Mesenchymal stem cell (in vitro differentiated cells and primary cell): ENCODE measurements at regions not wholly inside any gene's neighbourhood (a gene's known extent, or its start where the extent isn't known, plus 50 kb on each side); places are given as distances from the start of the nearest gene placed in this dataset.

Experiments used
- DNase-seq: peaks from one replicate; pipeline ENCODE4 v3.0.0-alpha.2; 2013
- H2AFZ ChIP-seq: one replicate; pipeline ENCODE4 v1.6.1; 2013; ENCODE audit warnings: low read depth, mild to moderate bottlenecking, control low read depth, inconsistent platforms, low read length, moderate library complexity
- H2AK5ac ChIP-seq: 2 replicates; pipeline ENCODE4 v1.6.1; 2013; ENCODE audit warnings: low read length, moderate library complexity, mild to moderate bottlenecking, inconsistent platforms; ENCODE audit not compliant: severe bottlenecking
- H2BK120ac ChIP-seq: one replicate; pipeline ENCODE4 v1.6.1; 2013; ENCODE audit warnings: low read depth, mild to moderate bottlenecking, inconsistent platforms, low read length, moderate library complexity
- H2BK12ac ChIP-seq, 2 experiments: one replicate each; pipeline ENCODE4 v1.6.1; 2013; ENCODE audit warnings: inconsistent platforms in 2 of 2, low read length in 2 of 2, mild to moderate bottlenecking in 2 of 2, moderate library complexity in 2 of 2, control low read depth in 1 of 2
- H2BK15ac ChIP-seq: one replicate; pipeline ENCODE4 v1.6.1; 2013; ENCODE audit warnings: mild to moderate bottlenecking, low read depth, inconsistent platforms; ENCODE audit not compliant: poor library complexity, severe bottlenecking
- H2BK5ac ChIP-seq: 2 replicates; pipeline ENCODE4 v1.6.1; 2013; ENCODE audit warnings: low read depth, mild to moderate bottlenecking, low read length, control low read depth, inconsistent platforms; ENCODE audit not compliant: poor library complexity, severe bottlenecking
- H3K14ac ChIP-seq, 2 experiments: one replicate each; pipeline ENCODE4 v1.6.1; 2013; ENCODE audit warnings: inconsistent platforms in 2 of 2, low read length in 2 of 2, control low read depth in 1 of 2, mild to moderate bottlenecking in 1 of 2, moderate library complexity in 1 of 2
- H3K18ac ChIP-seq, 2 experiments: one replicate each; pipeline ENCODE4 v1.6.1; 2013; ENCODE audit warnings: inconsistent platforms in 2 of 2, low read length in 2 of 2, control low read depth in 1 of 2, low read depth in 1 of 2, mild to moderate bottlenecking in 1 of 2
- H3K23ac ChIP-seq, 2 experiments: one replicate each; pipeline ENCODE4 v1.6.1; 2013; ENCODE audit warnings: inconsistent platforms in 2 of 2, low read length in 2 of 2, mild to moderate bottlenecking in 2 of 2, moderate library complexity in 2 of 2, control low read depth in 1 of 2
- H3K27ac ChIP-seq: 2 replicates; pipeline ENCODE4 v1.5.1; 2013; ENCODE audit warnings: mild to moderate bottlenecking, moderate library complexity, low read length, control low read depth, inconsistent platforms; ENCODE audit not compliant: poor library complexity, severe bottlenecking
- H3K27me3 ChIP-seq, 2 experiments: 2 replicates each; pipeline versions ENCODE4 v1.6.1 to v1.7.0; 2013; ENCODE audit warnings: low read length in 2 of 2, mild to moderate bottlenecking in 2 of 2, moderate library complexity in 2 of 2, control low read depth in 1 of 2, inconsistent platforms in 1 of 2; ENCODE audit not compliant: control insufficient read depth in 1 of 2, insufficient read depth in 1 of 2
- H3K36me3 ChIP-seq, 2 experiments: 2 replicates each; pipeline versions ENCODE4 v1.6.1 to v1.7.0; 2013; ENCODE audit warnings: low read length in 2 of 2, control low read depth in 1 of 2, inconsistent platforms in 1 of 2, low read depth in 1 of 2, mild to moderate bottlenecking in 1 of 2; ENCODE audit not compliant: insufficient read depth in 2 of 2, control insufficient read depth in 1 of 2
- H3K4ac ChIP-seq, 2 experiments: one replicate each; pipeline ENCODE4 v1.6.1; 2013; ENCODE audit warnings: inconsistent platforms in 2 of 2, low read length in 2 of 2, mild to moderate bottlenecking in 2 of 2, moderate library complexity in 2 of 2, control low read depth in 1 of 2, low read depth in 1 of 2
- H3K4me1 ChIP-seq: 2 replicates; pipeline ENCODE4 v1.6.1; 2013; ENCODE audit warnings: low read depth, low read length, control low read depth; ENCODE audit not compliant: control insufficient read depth, insufficient read depth
- H3K4me2 ChIP-seq: 2 replicates; pipeline ENCODE4 v1.6.1; 2013; ENCODE audit warnings: low read length, mild to moderate bottlenecking, inconsistent platforms; ENCODE audit not compliant: poor library complexity, severe bottlenecking
- H3K4me3 ChIP-seq, 2 experiments: 2 replicates each; pipeline versions ENCODE4 v1.5.1 to v1.7.0; 2013; ENCODE audit warnings: low read length in 2 of 2, mild to moderate bottlenecking in 2 of 2, control low read depth in 1 of 2, low read depth in 1 of 2; ENCODE audit not compliant: insufficient read depth in 1 of 2
- H3K79me1 ChIP-seq: replicated peaks from 2 replicates; pipeline ENCODE4 v1.6.1; 2013; ENCODE audit warnings: mild to moderate bottlenecking, control low read depth, low read length, inconsistent platforms; ENCODE audit not compliant: poor library complexity, severe bottlenecking
- H3K9ac ChIP-seq: 2 replicates; pipeline ENCODE4 v1.7.0; 2013; ENCODE audit warnings: mild to moderate bottlenecking, low read length, moderate library complexity
- H3K9me3 ChIP-seq: 2 replicates; pipeline ENCODE4 v1.7.0; 2013; ENCODE audit warnings: mild to moderate bottlenecking, low read length; ENCODE audit not compliant: control insufficient read depth
- H4K8ac ChIP-seq: one replicate; pipeline ENCODE4 v1.6.1; 2013; ENCODE audit warnings: inconsistent platforms, mild to moderate bottlenecking, low read length, moderate library complexity
- H4K91ac ChIP-seq: one replicate; pipeline ENCODE4 v1.6.1; 2013; ENCODE audit warnings: mild to moderate bottlenecking, low read length, inconsistent platforms
- WGBS: methylation state at CpG from one replicate; pipeline ENCODE4 v1.1.7; 2013; ENCODE audit warnings: mixed read lengths; 5-methylcytosine and 5-hydroxymethylcytosine counted together

DNA sequence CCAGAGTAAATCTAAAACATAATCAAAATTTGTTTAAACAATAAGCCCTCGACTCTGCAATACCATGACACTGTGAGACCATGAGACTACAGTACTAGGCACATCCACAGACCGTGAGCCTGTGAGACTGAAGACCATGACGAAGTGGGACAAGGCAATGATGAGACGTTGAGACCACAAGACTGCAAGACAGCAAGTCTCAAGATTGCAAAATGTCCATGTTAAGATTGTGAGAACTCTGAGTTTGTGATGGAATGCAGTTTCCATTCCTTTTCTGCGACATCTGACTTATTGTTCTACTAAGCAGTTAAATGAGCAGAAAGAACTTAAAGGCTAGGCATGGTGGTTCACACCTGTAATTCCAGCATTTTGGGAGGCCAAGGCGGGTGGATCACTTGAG is 102.1 kb upstream of the PHACTR1 start:
- WGBS, result 85% methylated on average over 5 of the region's 6 CpGs

DNA sequence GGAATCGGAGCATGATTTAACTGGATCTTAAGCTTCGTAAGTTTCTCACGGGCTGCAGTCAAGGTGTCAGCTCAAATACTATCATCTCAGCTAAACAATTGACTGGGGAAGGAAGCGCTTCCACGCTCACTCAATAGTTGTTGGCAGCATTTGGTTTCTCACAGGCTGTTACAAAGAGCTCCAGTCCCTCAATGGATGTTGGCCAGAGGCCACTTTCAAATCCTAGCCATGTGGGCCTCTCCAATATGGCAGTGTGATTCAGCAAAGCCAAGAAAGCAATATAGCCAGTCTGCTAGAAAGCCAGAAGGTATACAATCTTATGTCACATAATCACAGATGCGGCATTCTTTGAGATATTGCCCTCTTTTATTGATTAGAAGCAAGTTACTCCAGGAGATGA is 98.3 kb upstream of the PHACTR1 start:
- H4K8ac ChIP-seq, result no peak overlapping the region
- H3K4me3 ChIP-seq, result no peak overlapping the region
- no peak overlapping the region for H3K23ac ChIP-seq
- H2AFZ ChIP-seq, result no peak overlapping the region
- no peak overlapping the region for H3K4me2 ChIP-seq
- H2BK12ac ChIP-seq, result no peak overlapping the region
- DNase-seq, result no peak
- H2AK5ac ChIP-seq, result no peak overlapping the region
- H3K4me1 ChIP-seq, result peaks cover 3% of the 10 kb centered on the region
- no peak overlapping the region for H3K4ac ChIP-seq
- no peak overlapping the region for H3K18ac ChIP-seq
- no peak overlapping the region for H4K91ac ChIP-seq
- H3K27ac ChIP-seq, result no peak overlapping the region
- H3K36me3 ChIP-seq, result no peaks in the 10 kb centered on the region
- no peak overlapping the region for H2BK5ac ChIP-seq
- 86% methylated on average over 5 of the region's 6 CpGs for WGBS
- H3K9ac ChIP-seq, result no peak overlapping the region
- H3K79me1 ChIP-seq, result no peaks in the 10 kb centered on the region
- no peak overlapping the region for H2BK120ac ChIP-seq
- H3K14ac ChIP-seq, result no peak overlapping the region
- H3K9me3 ChIP-seq, result no peaks in the 10 kb centered on the region
- no peak overlapping the region for H2BK15ac ChIP-seq
- H3K27me3 ChIP-seq, result peaks cover 0 to 5% of the 10 kb centered on the region in 2 experiments

More for the DNA sequence above, 102.1 kb upstream of the PHACTR1 start:
- DNase-seq, result peak; percentile 43
- no peaks in the 10 kb centered on the region for H3K36me3 ChIP-seq
- H3K23ac ChIP-seq, result no peak overlapping the region
- H3K4me2 ChIP-seq, result no peak overlapping the region
- H2BK120ac ChIP-seq, result no peak overlapping the region
- H3K27ac ChIP-seq, result no peak overlapping the region
- no peak overlapping the region for H3K4ac ChIP-seq
- H3K9ac ChIP-seq, result no peak overlapping the region
- H3K14ac ChIP-seq, result peak overlapping the region in 1 of 2 experiments; percentile 71
- no peak overlapping the region for H4K91ac ChIP-seq
- no peak overlapping the region for H2AK5ac ChIP-seq
- no peaks in the 10 kb centered on the region for H3K79me1 ChIP-seq
- H3K27me3 ChIP-seq, result no peaks in the 10 kb centered on the region
- H3K4me3 ChIP-seq, result no peak overlapping the region
- no peak overlapping the region for H2BK15ac ChIP-seq
- H2AFZ ChIP-seq, result no peak overlapping the region
- no peak overlapping the region for H4K8ac ChIP-seq
- no peak overlapping the region for H3K18ac ChIP-seq
- no peaks in the 10 kb centered on the region for H3K9me3 ChIP-seq
- peak overlapping the region in 1 of 2 experiments; percentile 15 for H2BK12ac ChIP-seq
- peaks cover 1% of the 10 kb centered on the region for H3K4me1 ChIP-seq
- H2BK5ac ChIP-seq, result no peak overlapping the region

DNA sequence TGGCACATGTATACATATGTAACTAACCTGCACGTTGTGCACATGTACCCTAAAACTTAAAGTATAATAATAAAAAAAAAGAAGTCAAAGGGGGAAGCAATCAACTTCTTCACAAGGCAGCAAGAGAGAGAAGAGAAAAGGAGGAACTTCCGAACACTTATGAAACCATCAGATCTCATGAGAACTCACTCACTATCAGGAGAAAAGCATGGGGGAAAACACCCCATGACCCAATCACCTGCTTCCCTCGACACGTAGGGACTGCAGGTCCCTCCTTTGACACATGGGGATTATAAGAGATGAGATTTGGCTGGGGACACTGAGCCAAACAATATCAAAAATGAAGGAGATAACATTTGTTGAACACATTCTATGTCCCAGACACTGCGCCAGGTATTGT is 94.8 kb upstream of the PHACTR1 start:
- no peak overlapping the region for H3K23ac ChIP-seq
- peaks cover 0 to 5% of the 10 kb centered on the region in 2 experiments for H3K27me3 ChIP-seq
- no peak overlapping the region for H4K8ac ChIP-seq
- no peak overlapping the region for H3K27ac ChIP-seq
- no peak overlapping the region for H2BK5ac ChIP-seq
- H3K4me3 ChIP-seq, result no peak overlapping the region
- WGBS, result 40% methylated on average over 1 of the region's 5 CpGs
- H2BK12ac ChIP-seq, result no peak overlapping the region
- H3K9me3 ChIP-seq, result no peaks in the 10 kb centered on the region
- no peak overlapping the region for H2AK5ac ChIP-seq
- no peak overlapping the region for H2BK120ac ChIP-seq
- no peak for DNase-seq
- H3K4ac ChIP-seq, result no peak overlapping the region
- no peak overlapping the region for H3K4me2 ChIP-seq
- H3K14ac ChIP-seq, result no peak overlapping the region
- H2BK15ac ChIP-seq, result no peak overlapping the region
- no peaks in the 10 kb centered on the region for H3K36me3 ChIP-seq
- H3K18ac ChIP-seq, result no peak overlapping the region
- H2AFZ ChIP-seq, result no peak overlapping the region
- peaks cover 1% of the 10 kb centered on the region for H3K4me1 ChIP-seq
- H3K79me1 ChIP-seq, result no peaks in the 10 kb centered on the region
- H3K9ac ChIP-seq, result no peak overlapping the region
- H4K91ac ChIP-seq, result no peak overlapping the region

DNA sequence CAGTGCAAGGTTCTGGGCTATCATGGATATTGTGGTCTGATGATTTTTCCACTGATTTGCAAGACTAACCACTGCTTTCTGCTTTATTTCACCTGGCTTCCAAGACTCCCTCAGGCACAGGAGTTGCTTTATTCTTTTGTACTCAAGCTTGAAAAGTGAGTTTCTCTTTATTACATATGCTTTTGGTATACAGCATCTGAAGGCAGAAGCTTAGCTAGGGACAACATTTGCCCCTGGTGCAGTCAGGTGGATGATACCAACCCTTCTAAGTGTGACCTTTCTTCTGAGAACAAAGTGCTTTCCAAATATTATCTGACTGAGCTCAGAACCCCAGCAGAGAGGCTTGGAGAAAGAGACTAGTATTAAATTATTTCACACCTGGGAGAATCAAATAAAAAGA is 94.0 kb upstream of the PHACTR1 start:
- peaks cover 0 to 5% of the 10 kb centered on the region in 2 experiments for H3K27me3 ChIP-seq
- no peak overlapping the region for H2AK5ac ChIP-seq
- no peak overlapping the region for H2BK15ac ChIP-seq
- no peaks in the 10 kb centered on the region for H3K79me1 ChIP-seq
- H3K36me3 ChIP-seq, result no peaks in the 10 kb centered on the region
- H3K4ac ChIP-seq, result no peak overlapping the region
- H2AFZ ChIP-seq, result no peak overlapping the region
- no peak overlapping the region for H3K18ac ChIP-seq
- no peaks in the 10 kb centered on the region for H3K9me3 ChIP-seq
- no peak overlapping the region for H3K14ac ChIP-seq
- H3K4me2 ChIP-seq, result no peak overlapping the region
- no peak overlapping the region for H3K27ac ChIP-seq
- H4K91ac ChIP-seq, result no peak overlapping the region
- peaks cover 1% of the 10 kb centered on the region for H3K4me1 ChIP-seq
- DNase-seq, result no peak
- no peak overlapping the region for H3K23ac ChIP-seq
- no peak overlapping the region for H4K8ac ChIP-seq
- H2BK120ac ChIP-seq, result no peak overlapping the region
- H3K4me3 ChIP-seq, result no peak overlapping the region
- no peak overlapping the region for H2BK5ac ChIP-seq
- H2BK12ac ChIP-seq, result no peak overlapping the region
- H3K9ac ChIP-seq, result no peak overlapping the region
